HG03571 (cell line): ENCODE measurements at regions not wholly inside any gene's neighbourhood (a gene's known extent, or its start where the extent isn't known, plus 50 kb on each side); places are given as distances from the start of the nearest gene placed in this dataset.
"Not testable (repeated sequence)": the region's sequence is repeated elsewhere in the genome, so short reads cannot be mapped to it uniquely, and the experiment has no call there.

ENCODE experiments used
- ATAC-seq: cut with Tn5 transposase; IDR thresholded peaks from one replicate; pipeline ENCODE4 v1.9.1; 2021; ENCODE audit not compliant: unreplicated experiment

GRCh38 chr2:195117011-195117410 lies 540.0 kb upstream of the SLC39A10 start:
- ATAC-seq = no peak

GRCh38 chr2:195115738-195116137 lies 541.3 kb upstream of the SLC39A10 start:
- no peak for ATAC-seq

DNA sequence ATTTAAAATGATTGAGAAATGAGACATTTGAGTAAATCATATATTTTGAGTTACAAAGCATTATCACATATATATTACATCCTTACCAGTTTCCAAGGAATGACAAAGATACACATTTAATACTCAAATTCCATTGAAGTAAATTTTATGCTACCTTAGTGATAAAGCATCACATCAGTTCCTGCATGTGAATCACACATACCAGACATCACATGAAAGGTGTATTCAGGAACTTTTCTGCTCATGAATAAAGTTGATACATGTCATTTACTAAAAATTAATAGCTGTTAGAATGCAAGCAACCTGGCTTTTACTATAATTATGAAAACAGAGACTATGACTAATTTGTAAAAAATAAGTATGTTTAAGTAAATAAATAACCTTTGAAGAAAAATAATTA lies 548.8 kb upstream of the SLC39A10 start:
- ATAC-seq = no peak

GRCh38 chr2:195106681-195107380 lies 550.2 kb upstream of the SLC39A10 start:
- ATAC-seq = no peak

GRCh38 chr2:195105581-195105980 lies 551.4 kb upstream of the SLC39A10 start:
- ATAC-seq = no peak

- ATAC-seq = no peak
These were observed 562.7 kb upstream of the SLC39A10 start for GRCh38 chr2:195094330-195094729.

- no peak for ATAC-seq
These were observed 564.7 kb upstream of the SLC39A10 start for GRCh38 chr2:195092341-195092740.

GRCh38 chr2:195072806-195073205 lies 584.2 kb upstream of the SLC39A10 start:
- ATAC-seq = not testable (repeated sequence)

DNA sequence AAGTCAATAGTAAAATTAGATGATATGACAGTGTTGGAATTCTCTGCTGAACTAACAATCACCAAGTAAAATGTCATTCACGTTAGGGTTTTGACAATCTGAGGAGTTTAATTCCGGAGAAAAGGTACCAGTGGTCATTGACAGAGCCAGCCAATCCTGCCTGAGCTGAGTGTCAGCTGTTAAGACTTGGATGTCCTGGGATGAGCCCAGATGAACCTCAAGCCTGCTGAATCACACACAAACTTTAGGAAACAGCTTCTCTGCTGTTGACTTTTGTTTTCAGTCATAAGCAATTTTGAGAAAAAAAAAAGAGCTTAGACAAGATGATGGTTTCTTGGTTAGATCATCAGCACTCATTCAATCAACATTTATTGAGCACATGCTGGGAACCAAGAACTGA lies 600.0 kb upstream of the SLC39A10 start:
- no peak for ATAC-seq

GRCh38 chr2:195055996-195056395 lies 601.0 kb upstream of the SLC39A10 start:
- no peak for ATAC-seq

DNA sequence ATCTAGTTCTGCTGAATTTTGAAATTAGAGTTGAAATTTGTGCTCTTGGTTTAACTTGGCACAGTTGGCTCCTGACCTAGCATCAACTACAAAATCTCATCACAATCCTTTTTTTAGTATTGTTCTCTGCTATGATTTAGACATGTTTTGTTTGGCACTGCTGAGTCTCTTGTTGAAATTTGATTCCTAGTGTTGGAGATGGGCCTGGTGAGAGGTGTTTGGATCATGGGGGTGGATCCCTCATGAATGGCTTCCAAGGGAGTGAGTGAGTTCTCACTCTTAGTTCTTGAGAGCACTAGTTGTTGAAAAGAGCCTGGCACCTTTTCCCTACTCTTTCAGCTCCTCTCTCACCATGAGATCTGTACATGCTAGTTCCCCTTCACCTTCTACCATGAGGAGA lies 605.6 kb upstream of the SLC39A10 start:
- ATAC-seq = no peak

GRCh38 chr2:195049372-195050031 lies 607.5 kb upstream of the SLC39A10 start:
- peak; percentile 99 for ATAC-seq

GRCh38 chr2:195047955-195048354 lies 609.1 kb upstream of the SLC39A10 start:
- no peak for ATAC-seq

DNA sequence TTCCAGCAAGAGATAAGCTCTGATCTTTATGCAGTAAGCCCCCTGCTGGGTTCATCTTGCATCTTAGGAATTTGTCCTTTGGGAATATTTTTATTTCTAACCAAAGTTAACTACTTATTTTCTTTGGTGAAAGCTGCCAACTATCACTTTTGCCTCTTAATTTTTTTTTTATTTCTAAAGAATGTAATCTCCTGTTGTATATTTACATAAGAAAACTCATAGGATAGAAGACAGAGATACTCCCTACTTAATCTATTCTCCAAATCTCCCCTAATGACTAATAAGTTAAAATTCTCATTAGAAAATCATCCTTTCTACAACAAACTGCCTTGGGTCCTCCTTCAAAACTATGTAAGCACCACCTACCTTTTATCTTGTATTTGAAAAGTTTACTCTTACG lies 612.2 kb upstream of the SLC39A10 start:
- ATAC-seq = no peak

- ATAC-seq = no peak
These were observed 618.9 kb upstream of the SLC39A10 start for GRCh38 chr2:195038153-195038552.

- ATAC-seq = no peak
These were observed 620.0 kb upstream of the SLC39A10 start for GRCh38 chr2:195037045-195037444.

- no peak for ATAC-seq
These were observed 625.6 kb upstream of the SLC39A10 start for GRCh38 chr2:195031411-195031810.

DNA sequence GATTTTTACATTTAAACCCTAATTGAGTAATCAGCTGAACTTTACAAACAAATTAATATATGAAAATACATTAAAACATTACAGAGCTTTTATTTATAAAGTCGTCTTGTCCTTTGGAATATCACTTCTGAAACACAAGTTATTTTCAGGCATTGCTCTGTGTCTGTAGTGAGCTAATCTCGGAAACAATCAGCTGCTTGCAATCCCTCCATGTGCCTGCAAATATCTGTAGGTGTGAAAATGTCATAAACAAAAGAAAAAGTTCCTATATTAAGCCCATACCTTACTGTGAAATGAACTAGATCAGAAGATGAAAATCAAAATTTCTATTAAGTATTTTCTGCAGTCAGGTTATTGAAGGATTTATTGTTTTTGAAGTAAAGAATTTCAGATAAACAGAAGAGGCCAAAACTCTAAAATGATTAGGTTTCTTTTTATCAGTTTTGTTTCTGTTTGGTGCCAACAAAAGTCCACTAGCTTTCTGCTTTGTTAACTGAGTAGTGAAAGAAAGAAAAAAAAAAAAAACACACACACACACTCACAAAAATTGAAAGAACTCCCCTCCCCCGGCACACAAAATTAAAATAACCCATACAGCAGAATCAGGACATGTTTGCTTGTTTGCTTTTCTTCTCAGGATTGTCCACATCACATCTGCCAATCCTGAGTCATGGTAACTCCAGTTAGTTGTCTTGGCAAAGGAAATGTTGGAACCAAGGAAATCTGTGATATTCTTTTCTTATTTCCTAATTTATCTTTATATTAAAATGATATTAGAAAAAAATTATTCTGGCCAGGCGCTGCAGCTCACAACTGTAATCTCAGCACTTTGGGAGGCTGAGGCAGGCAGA lies 627.0 kb upstream of the SLC39A10 start:
- ATAC-seq = no peak

DNA sequence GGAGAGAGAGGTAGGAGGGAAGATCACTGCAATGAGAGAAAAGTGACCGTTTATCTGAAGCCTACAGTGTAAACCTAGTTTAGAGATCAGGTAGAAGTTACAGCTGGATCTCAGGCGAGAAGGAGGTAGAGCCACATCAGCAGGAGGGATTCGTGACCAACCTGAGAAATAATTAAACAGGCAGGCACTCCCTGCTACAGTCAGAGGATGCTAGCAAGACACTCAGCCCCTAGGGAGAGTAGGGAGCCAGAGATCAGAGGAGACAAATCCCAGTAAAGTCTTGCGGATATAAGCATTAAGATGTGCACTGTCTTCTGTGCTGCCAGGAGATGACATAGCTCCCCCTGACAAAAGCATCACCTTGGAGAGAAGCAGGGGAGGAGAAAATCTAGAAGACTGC lies 629.1 kb upstream of the SLC39A10 start:
- no peak for ATAC-seq

DNA sequence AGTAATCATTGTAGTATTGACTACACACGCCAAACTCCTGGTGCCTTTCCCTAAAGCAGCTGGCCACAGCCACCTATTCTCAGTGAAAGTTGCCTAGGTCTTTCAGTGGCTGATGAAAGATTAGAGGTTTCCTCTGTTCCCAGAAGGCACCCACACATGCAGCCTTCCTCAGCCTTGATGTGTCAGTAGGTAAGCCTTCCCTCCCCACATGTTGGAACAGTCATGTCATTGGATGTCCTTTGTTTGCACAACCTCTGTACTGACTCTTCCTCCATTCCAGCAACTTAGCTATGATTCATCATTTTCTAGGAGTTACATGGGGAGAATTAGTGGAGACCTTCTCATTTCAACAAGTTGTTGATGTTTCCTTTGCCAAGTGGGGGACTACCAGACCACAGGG lies 630.8 kb upstream of the SLC39A10 start:
- no peak for ATAC-seq

GRCh38 chr2:195022508-195022830 lies 634.6 kb upstream of the SLC39A10 start:
- peak; percentile 3 for ATAC-seq
